Astrocyte (in vitro differentiated cells and primary cell): ENCODE measurements at regions not wholly inside any gene's neighbourhood (a gene's known extent, or its start where the extent isn't known, plus 50 kb on each side); places are given as distances from the start of the nearest gene placed in this dataset.

ENCODE experiments used
- CTCF ChIP-seq: IDR thresholded peaks from 2 replicates; pipeline ENCODE4 v1.5.1; 2011; ENCODE audit warnings: low read depth, mild to moderate bottlenecking, inconsistent platforms, low read length, moderate library complexity; ENCODE audit not compliant: insufficient read depth
- EZH2 ChIP-seq: IDR thresholded peaks from 2 replicates; pipeline ENCODE4 v1.6.1; 2012; ENCODE audit warnings: mild to moderate bottlenecking, low read length, inconsistent platforms; ENCODE audit not compliant: insufficient read depth

DNA sequence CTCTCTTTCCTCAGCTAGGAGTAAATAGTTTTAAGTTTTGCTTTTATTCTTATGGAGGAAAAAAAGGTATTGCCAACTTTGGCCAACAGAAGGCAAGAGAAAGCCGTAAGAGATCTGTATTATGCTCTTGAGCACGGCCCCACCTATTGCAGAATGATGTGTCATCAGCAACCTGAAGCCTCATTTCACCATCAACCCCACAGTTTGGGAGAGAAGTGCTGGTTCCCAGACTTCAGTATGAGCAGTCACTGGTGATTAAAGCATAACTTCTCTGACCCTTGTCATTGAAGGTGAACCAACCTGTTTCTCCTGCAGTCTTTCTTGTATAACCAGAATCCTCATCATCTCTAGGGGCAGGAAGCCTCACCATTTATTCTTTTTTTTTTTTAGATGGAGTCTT lies 100.2 kb downstream of the SIPA1L2 start:
- TF ChIP-seq CTCF, result no peak
- TF ChIP-seq EZH2, result no peak
